H9 (cell line): ENCODE measurements at regions not wholly inside any gene's neighbourhood (a gene's known extent, or its start where the extent isn't known, plus 50 kb on each side); places are given as distances from the start of the nearest gene placed in this dataset.

Experiments used
- DNase-seq: peaks from one replicate; pipeline ENCODE4 v3.0.0-alpha.2; 2017
- H2AFZ ChIP-seq: one replicate; pipeline ENCODE4 v1.6.1; 2013; ENCODE audit warnings: mild to moderate bottlenecking, low read length, control low read depth, moderate library complexity
- H2AK5ac ChIP-seq: 2 replicates; pipeline ENCODE4 v1.6.1; 2013; ENCODE audit warnings: low read length, control low read depth, mixed read lengths; ENCODE audit not compliant: insufficient read length
- H2BK120ac ChIP-seq: one replicate; pipeline ENCODE4 v1.6.1; 2013; ENCODE audit warnings: low read depth, mild to moderate bottlenecking, low read length, control low read depth, inconsistent platforms; ENCODE audit not compliant: poor library complexity, severe bottlenecking
- H2BK12ac ChIP-seq: 2 replicates; pipeline ENCODE4 v1.6.1; 2013; ENCODE audit warnings: low read length, control low read depth, mixed read lengths, low read depth; ENCODE audit not compliant: insufficient read length
- H2BK15ac ChIP-seq: 2 replicates; pipeline ENCODE4 v1.6.1; 2013; ENCODE audit warnings: low read depth, low read length, control low read depth
- H2BK20ac ChIP-seq: one replicate; pipeline ENCODE4 v1.6.1; 2013; ENCODE audit warnings: low read depth, mild to moderate bottlenecking, low read length, control low read depth, inconsistent platforms; ENCODE audit not compliant: poor library complexity, severe bottlenecking
- H2BK5ac ChIP-seq: 2 replicates; pipeline ENCODE4 v1.6.1; 2013; ENCODE audit warnings: low read length, control low read depth, mixed read lengths; ENCODE audit not compliant: insufficient read length
- H3K14ac ChIP-seq: 2 replicates; pipeline ENCODE4 v1.6.1; 2013; ENCODE audit warnings: low read length, control low read depth; ENCODE audit not compliant: insufficient read depth
- H3K18ac ChIP-seq: 2 replicates; pipeline ENCODE4 v1.6.1; 2013; ENCODE audit warnings: low read depth, mild to moderate bottlenecking, mixed read lengths, low read length, control low read depth; ENCODE audit not compliant: insufficient read length
- H3K23ac ChIP-seq: 2 replicates; pipeline ENCODE4 v1.6.1; 2013; ENCODE audit warnings: low read length, control low read depth, mixed read lengths, low read depth; ENCODE audit not compliant: insufficient read length
- H3K23me2 ChIP-seq: 2 replicates; pipeline ENCODE4 v1.6.1; 2013; ENCODE audit warnings: low read depth, mild to moderate bottlenecking, mixed read lengths, low read length, control low read depth; ENCODE audit not compliant: insufficient read length, poor library complexity, severe bottlenecking
- H3K27ac ChIP-seq: 2 replicates; pipeline ENCODE4 v1.5.1; 2013; ENCODE audit warnings: low read length, control low read depth, mixed read lengths, low read depth; ENCODE audit not compliant: insufficient read length
- H3K27me3 ChIP-seq: 2 replicates; pipeline ENCODE4 v1.6.1; 2013; ENCODE audit warnings: low read length, control low read depth, inconsistent platforms; ENCODE audit not compliant: insufficient read depth
- H3K4ac ChIP-seq: 2 replicates; pipeline ENCODE4 v1.6.1; 2013; ENCODE audit warnings: low read depth, mild to moderate bottlenecking, control low read depth, inconsistent platforms, low read length, moderate library complexity
- H3K4me1 ChIP-seq: 2 replicates; pipeline ENCODE4 v1.6.1; 2013; ENCODE audit warnings: low read length, control low read depth, inconsistent platforms; ENCODE audit not compliant: insufficient read depth
- H3K4me2 ChIP-seq: 2 replicates; pipeline ENCODE4 v1.6.1; 2013; ENCODE audit warnings: low read length, control low read depth, mixed read lengths; ENCODE audit not compliant: insufficient read length, insufficient read depth
- H3K56ac ChIP-seq: 2 replicates; pipeline ENCODE4 v1.6.1; 2013; ENCODE audit warnings: low read depth, mild to moderate bottlenecking, mixed read lengths, low read length, control low read depth; ENCODE audit not compliant: insufficient read length
- H3K79me1 ChIP-seq: 2 replicates; pipeline ENCODE4 v1.6.1; 2013; ENCODE audit warnings: low read depth, mild to moderate bottlenecking, moderate library complexity, low read length, control low read depth, inconsistent platforms; ENCODE audit not compliant: insufficient read depth, poor library complexity, severe bottlenecking
- H3K79me2 ChIP-seq: 2 replicates; pipeline ENCODE4 v1.6.1; 2013; ENCODE audit warnings: low read length, control low read depth, inconsistent platforms; ENCODE audit not compliant: insufficient read depth
- H3K9ac ChIP-seq: 2 replicates; pipeline ENCODE4 v1.6.1; 2013; ENCODE audit warnings: low read length, control low read depth, mixed read lengths; ENCODE audit not compliant: insufficient read length; ENCODE audit errors: extremely low read depth
- H3K9me3 ChIP-seq: one replicate; pipeline ENCODE4 v1.6.1; 2013; ENCODE audit warnings: low read depth, low read length, inconsistent platforms; ENCODE audit not compliant: control insufficient read depth
- H3T11ph ChIP-seq: one replicate; pipeline ENCODE4 v1.6.1; 2013; ENCODE audit warnings: mild to moderate bottlenecking, low read length, control low read depth, inconsistent platforms
- H4K20me1 ChIP-seq: one replicate; pipeline ENCODE4 v1.6.1; 2013; ENCODE audit not compliant: control insufficient read depth, insufficient read length, insufficient read depth
- H4K5ac ChIP-seq: 2 replicates; pipeline ENCODE4 v1.6.1; 2013; ENCODE audit warnings: low read depth, mild to moderate bottlenecking, mixed read lengths, low read length, control low read depth; ENCODE audit not compliant: insufficient read length
- H4K8ac ChIP-seq: replicated peaks from 2 replicates; pipeline ENCODE4 v1.6.1; 2013; ENCODE audit warnings: low read length, control low read depth, mixed read lengths, low read depth; ENCODE audit not compliant: insufficient read length
- H4K91ac ChIP-seq: 2 replicates; pipeline ENCODE4 v1.6.1; 2013; ENCODE audit warnings: low read depth, mild to moderate bottlenecking, moderate library complexity, mixed read lengths, low read length, control low read depth; ENCODE audit not compliant: insufficient read length
- H3K27ac Mint-ChIP-seq, 3 experiments: 2 replicates in 2 of 3; 3 replicates in 1 of 3; pipeline ENCODE4 v1.8.0; 2020 to 2021; ENCODE audit warnings: mixed read lengths in 3 of 3, mild to moderate bottlenecking in 1 of 3, moderate library complexity in 1 of 3
- H3K27me3 Mint-ChIP-seq: 2 replicates; pipeline ENCODE4 v1.8.0; 2021; ENCODE audit warnings: low read depth, mild to moderate bottlenecking, moderate library complexity, mixed read lengths
- H3K36me3 Mint-ChIP-seq, 3 experiments: 2 replicates in 2 of 3; 3 replicates in 1 of 3; pipeline ENCODE4 v1.8.0; 2020 to 2021; ENCODE audit warnings: low read depth in 3 of 3, mixed read lengths in 3 of 3; ENCODE audit not compliant: insufficient read depth in 1 of 3
- H3K4me1 Mint-ChIP-seq, 2 experiments: 2 replicates each; pipeline ENCODE4 v1.8.0; 2020; ENCODE audit warnings: mixed read lengths in 2 of 2
- H3K4me3 Mint-ChIP-seq, 2 experiments: 2 replicates in 1 of 2; 3 replicates in 1 of 2; pipeline ENCODE4 v1.8.0; 2020 to 2021; ENCODE audit warnings: mild to moderate bottlenecking in 2 of 2, mixed read lengths in 2 of 2, moderate library complexity in 1 of 2
- H3K9me3 Mint-ChIP-seq, 2 experiments: 2 replicates in 1 of 2; 3 replicates in 1 of 2; pipeline ENCODE4 v1.8.0; 2020; ENCODE audit warnings: mild to moderate bottlenecking in 2 of 2, mixed read lengths in 2 of 2, moderate library complexity in 1 of 2
- CTCF ChIP-seq: fragments of 200-600 bp; sonication (generic); conservative IDR thresholded peaks from 3 replicates; pipeline ENCODE4 v1.8.0; 2021; ENCODE audit warnings: antibody characterized with exemption, mild to moderate bottlenecking
- WGBS: extraction: QIAGEN DNeasy Blood & Tissue Kit; methylation state at CpG from one replicate; pipeline ENCODE4 v1.1.7; 2013; ENCODE audit warnings: missing lambda C conversion rate, low lambda C conversion rate, mixed read lengths; ENCODE audit not compliant: insufficient read length; ENCODE audit errors: extremely low coverage; 5-methylcytosine and 5-hydroxymethylcytosine counted together

DNA sequence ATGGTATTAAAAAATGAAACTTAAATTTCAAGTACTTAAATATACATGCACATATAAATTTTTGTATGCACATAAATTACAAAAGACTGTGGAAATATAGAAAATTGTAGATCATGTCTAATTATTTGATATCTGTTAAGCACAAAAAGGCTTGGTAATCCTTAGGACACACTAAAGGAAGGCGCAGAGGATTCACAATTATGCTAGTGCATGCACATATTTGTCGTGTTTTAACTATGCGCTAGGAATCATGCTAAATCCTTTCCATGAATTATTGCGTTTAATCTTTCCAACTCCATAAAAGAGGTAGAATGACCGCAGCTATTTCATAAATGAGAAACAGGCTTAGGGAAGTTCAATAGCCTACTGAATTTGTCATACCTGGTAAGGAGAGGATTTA is 244.1 kb upstream of the ITGA1 start:
- Histone ChIP-seq H4K5ac (no peak overlapping the region), H2BK5ac (no peak overlapping the region), H3K23me2 (no peaks in the 10 kb centered on the region), H3K27ac (no peak overlapping the region), H2BK20ac (no peak overlapping the region), H3K79me1 (no peaks in the 10 kb centered on the region), H4K20me1 (no peaks in the 10 kb centered on the region), H3K56ac (no peak overlapping the region), H3K14ac (no peak overlapping the region), H3K9ac (no peak overlapping the region), H2AFZ (no peak overlapping the region), H3K4me2 (no peak overlapping the region), H2BK120ac (no peak overlapping the region), H3K4ac (no peak overlapping the region), H2AK5ac (no peak overlapping the region), H3K27me3 (no peaks in the 10 kb centered on the region), H4K91ac (no peak overlapping the region), H3T11ph (no peak overlapping the region), H3K18ac (no peak overlapping the region), H2BK12ac (no peak overlapping the region), H4K8ac (no peak overlapping the region), H2BK15ac (no peak overlapping the region), H3K79me2 (no peaks in the 10 kb centered on the region), H3K4me1 (no peaks in the 10 kb centered on the region), H3K9me3 (no peaks in the 10 kb centered on the region), H3K23ac (no peak overlapping the region)
- Mint-ChIP-seq H3K27me3 (no peaks in the 10 kb centered on the region), H3K9me3 (peaks cover 0 to 5% of the 10 kb centered on the region in 2 experiments; a peak in 3 of 5 replicates), H3K4me1 (peaks cover 6 to 8% of the 10 kb centered on the region in 2 experiments), H3K36me3 (no peaks in the 10 kb centered on the region; a peak in 1 of 7 replicates), H3K4me3 (no peak overlapping the region), H3K27ac (no peak overlapping the region)
- DNase-seq, result no peak
- no CpG with 5 or more reads among the region's 5 CpGs for WGBS
- TF ChIP-seq CTCF, result no peak
